ENCODE measurements at regions not wholly inside any gene's neighbourhood (a gene's known extent, or its start where the extent isn't known, plus 50 kb on each side); places are given as distances from the start of the nearest gene placed in this dataset.

DNA sequence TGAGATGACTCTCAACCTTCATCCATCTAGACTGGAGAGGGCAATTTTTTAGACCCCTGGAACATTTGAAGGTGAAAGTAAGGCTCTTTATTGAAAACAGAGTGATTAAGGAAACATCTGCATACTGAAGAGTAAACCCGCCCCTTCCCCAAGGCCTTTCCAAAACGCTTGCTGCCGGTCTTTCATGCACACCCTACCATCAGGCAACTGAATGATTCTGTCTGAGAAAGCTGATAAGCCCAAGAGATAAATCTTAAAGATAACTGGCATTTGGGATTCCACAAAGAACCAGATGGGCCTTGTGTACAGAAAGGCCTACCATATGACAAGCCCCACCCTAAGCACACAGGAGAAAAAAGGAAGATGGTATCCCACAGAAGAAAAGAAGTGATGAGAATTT, 54.4 kb upstream of the PIK3R1 start:
- TF ChIP-seq POLR2A (IDR thresholded peaks at IDR 0.05) (no peak), EP300 (IDR thresholded peaks at IDR 0.05) (no peak)
- TF ChIP-seq, protein P1, sequence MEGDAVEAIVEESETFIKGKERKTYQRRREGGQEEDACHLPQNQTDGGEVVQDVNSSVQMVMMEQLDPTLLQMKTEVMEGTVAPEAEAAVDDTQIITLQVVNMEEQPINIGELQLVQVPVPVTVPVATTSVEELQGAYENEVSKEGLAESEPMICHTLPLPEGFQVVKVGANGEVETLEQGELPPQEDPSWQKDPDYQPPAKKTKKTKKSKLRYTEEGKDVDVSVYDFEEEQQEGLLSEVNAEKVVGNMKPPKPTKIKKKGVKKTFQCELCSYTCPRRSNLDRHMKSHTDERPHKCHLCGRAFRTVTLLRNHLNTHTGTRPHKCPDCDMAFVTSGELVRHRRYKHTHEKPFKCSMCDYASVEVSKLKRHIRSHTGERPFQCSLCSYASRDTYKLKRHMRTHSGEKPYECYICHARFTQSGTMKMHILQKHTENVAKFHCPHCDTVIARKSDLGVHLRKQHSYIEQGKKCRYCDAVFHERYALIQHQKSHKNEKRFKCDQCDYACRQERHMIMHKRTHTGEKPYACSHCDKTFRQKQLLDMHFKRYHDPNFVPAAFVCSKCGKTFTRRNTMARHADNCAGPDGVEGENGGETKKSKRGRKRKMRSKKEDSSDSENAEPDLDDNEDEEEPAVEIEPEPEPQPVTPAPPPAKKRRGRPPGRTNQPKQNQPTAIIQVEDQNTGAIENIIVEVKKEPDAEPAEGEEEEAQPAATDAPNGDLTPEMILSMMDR (IDR thresholded peaks at IDR 0.05), result no peak
- H3K27me3 ChIP-seq, result no peaks in the 10 kb centered on the region
- no peak overlapping the region for H3K4me3 ChIP-seq
- no peak for DNase-seq (ENCODE audit: low spot score in 2 of 2)
- no peaks in the 10 kb centered on the region for H3K36me3 ChIP-seq
- WGBS, 2 donors, result 54 to 74% methylated on average over 3 of the region's 3 CpGs
- no peaks in the 10 kb centered on the region for H3K4me1 ChIP-seq
- H3K27ac ChIP-seq, result no peak overlapping the region
- H3K9me3 ChIP-seq, result no peaks in the 10 kb centered on the region

DNA sequence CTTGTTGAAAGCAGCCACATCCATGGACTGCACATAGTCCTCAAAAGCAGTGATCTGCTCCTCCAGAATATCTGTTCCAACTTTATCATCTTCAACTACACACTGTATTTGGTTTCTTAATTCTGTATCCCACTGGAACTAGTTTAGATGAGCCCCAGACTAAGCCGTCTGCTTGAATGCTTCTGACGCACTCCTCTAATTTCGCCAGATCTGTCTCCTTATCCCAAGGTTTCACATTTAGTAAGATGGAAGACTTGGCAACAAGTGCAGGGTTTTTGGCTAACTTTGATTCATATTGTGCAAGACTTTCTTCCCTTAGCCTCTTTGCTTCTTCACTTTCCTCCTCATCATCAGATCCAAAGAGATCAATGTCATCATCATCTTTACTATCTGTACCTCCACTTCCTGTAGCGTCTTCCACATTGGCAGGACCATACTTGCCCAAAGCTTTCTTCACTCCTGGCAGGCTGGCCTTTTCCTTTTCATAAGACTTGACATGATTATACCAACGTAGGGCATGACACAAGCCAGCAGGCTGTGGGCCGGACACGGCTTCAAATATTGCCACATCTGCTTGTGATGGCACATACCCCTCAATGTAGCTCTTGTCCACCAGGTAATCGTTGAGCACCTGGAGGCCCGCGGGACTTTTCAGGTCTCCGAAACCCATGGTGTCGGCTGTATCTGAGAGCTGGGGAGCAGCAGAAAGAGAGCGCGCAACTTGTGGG, 56.2 kb upstream of the PIK3R1 start:
- Histone ChIP-seq H3K4me1 (no peaks in the 10 kb centered on the region), H3K36me3 (no peaks in the 10 kb centered on the region), H3K27me3 (no peaks in the 10 kb centered on the region), H3K4me3 (no peak overlapping the region), H3K27ac (no peak overlapping the region), H3K9me3 (no peaks in the 10 kb centered on the region)
- peak in 1 of 2 donors; percentile 40 for DNase-seq (ENCODE audit: low spot score in 2 of 2)
- WGBS, 2 donors, result 95 to 96% methylated on average over 14 of the region's 14 CpGs
- TF ChIP-seq, protein P1 (IDR thresholded peaks at IDR 0.05), result no peak
- TF ChIP-seq EP300 (IDR thresholded peaks at IDR 0.05) (peak in 1 of 2 donors; percentile 60), POLR2A (IDR thresholded peaks at IDR 0.05) (no peak)

DNA sequence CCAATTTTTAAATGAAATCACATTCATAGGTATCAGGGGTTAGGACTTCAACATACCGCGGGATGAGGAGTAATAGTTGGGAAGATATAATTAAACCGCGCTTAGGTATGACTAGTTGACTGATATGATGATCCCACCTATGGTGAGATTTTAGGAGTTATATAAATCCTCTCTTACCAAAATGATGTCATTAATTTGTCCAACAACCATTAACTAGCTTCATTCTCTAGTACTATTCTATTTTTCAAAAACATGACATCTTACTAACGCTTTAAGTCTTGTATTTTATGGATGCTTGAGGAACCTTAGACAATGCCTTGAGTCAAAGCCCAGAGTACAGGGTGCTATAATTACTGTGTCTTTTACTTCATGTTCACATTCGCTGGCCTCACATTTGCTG, 59.6 kb upstream of the PIK3R1 start:
- Histone ChIP-seq H3K36me3 (no peaks in the 10 kb centered on the region), H3K9me3 (no peaks in the 10 kb centered on the region), H3K4me1 (no peaks in the 10 kb centered on the region), H3K4me3 (no peak overlapping the region), H3K27ac (no peak overlapping the region), H3K27me3 (no peaks in the 10 kb centered on the region)
- WGBS, 2 donors, result 96 to 99% methylated on average over 6 of the region's 6 CpGs
- no peak for DNase-seq (ENCODE audit: low spot score in 2 of 2)
- TF ChIP-seq EP300 (IDR thresholded peaks at IDR 0.05) (no peak), POLR2A (IDR thresholded peaks at IDR 0.05) (no peak)
- TF ChIP-seq, protein P1 (IDR thresholded peaks at IDR 0.05), result no peak

DNA sequence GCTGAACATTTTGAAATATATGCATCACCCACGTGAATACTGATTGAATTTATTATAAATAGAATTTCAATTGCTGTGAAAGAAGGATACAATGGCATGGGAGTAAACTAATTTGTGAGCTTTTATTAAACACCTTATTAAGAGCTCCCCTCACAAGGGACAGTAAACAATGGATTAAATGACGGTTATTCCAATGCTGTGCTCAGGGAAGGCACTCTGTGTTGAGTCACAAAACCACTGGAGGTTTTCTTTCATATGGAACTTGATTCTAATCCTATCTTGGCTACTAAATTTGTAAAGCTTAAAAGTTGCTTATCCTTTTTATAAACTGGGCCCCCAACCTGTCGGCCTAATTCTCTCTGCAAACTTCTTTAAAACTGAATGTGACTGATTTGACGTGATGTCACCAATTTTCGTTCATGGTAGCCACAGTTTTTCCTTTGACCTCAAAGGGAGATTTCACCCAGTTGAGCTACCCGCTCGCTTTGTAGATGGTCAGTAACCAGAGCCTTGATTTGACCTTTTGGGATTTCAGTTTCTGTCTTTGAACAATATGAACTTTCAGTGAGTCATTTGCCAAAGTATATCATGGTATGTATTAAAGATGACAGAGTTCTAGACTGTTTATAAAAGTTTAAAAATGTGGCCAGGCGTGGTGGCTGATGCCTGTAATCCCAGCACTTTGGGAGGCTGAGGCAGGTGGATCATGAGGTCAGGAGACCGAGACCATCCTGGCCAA, 61.3 kb upstream of the PIK3R1 start:
- no peak for DNase-seq (ENCODE audit: low spot score in 2 of 2)
- Histone ChIP-seq H3K9me3 (no peaks in the 10 kb centered on the region), H3K27me3 (no peaks in the 10 kb centered on the region), H3K4me1 (no peaks in the 10 kb centered on the region), H3K27ac (no peak overlapping the region), H3K4me3 (no peak overlapping the region), H3K36me3 (no peaks in the 10 kb centered on the region)
- 95% methylated on average over 9 of the region's 9 CpGs for WGBS, 2 donors
- TF ChIP-seq POLR2A (IDR thresholded peaks at IDR 0.05) (no peak), EP300 (IDR thresholded peaks at IDR 0.05) (no peak)

DNA sequence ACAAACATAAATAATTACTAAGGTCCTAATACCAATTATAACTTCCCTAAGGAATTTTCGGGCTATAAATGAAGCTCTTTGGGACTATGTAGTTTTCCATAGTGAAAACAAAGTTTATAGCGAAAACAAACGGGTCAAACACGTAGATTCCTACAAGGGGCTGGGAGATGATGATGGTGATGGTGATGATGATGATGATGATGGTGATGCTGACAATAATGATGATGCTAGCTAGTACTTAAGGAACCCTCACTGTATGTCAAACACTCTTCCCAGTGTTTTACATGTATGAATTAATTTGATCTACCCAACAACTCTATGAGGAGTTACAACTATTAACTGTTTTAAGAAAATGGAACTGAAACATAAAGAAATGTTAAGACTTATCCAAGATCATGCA, 63.7 kb upstream of the PIK3R1 start:
- DNase-seq (ENCODE audit: low spot score in 2 of 2), result no peak
- TF ChIP-seq EP300 (IDR thresholded peaks at IDR 0.05) (no peak), POLR2A (IDR thresholded peaks at IDR 0.05) (no peak)
- TF ChIP-seq, protein P1 (IDR thresholded peaks at IDR 0.05), result no peak
- no peaks in the 10 kb centered on the region for H3K36me3 ChIP-seq
- no peaks in the 10 kb centered on the region for H3K9me3 ChIP-seq
- no peak overlapping the region for H3K4me3 ChIP-seq
- 90 to 92% methylated on average over 4 of the region's 4 CpGs for WGBS, 2 donors
- no peak overlapping the region for H3K27ac ChIP-seq
- H3K4me1 ChIP-seq, result no peaks in the 10 kb centered on the region
- no peaks in the 10 kb centered on the region for H3K27me3 ChIP-seq

Data from tibial nerve (tissue), 4 donors.